GM23338 (cell line): ENCODE measurements at regions not wholly inside any gene's neighbourhood (a gene's known extent, or its start where the extent isn't known, plus 50 kb on each side); places are given as distances from the start of the nearest gene placed in this dataset.
"Not testable (repeated sequence)": the region's sequence is repeated elsewhere in the genome, so short reads cannot be mapped to it uniquely, and the experiment has no call there.

Source experiments
- CREB1 ChIP-seq: fragments of 250-450 bp; sonication (Bioruptor Pico); IDR thresholded peaks from 2 replicates; pipeline ENCODE4 v1.5.0; 2020; ENCODE audit warnings: low read depth, mild to moderate bottlenecking, moderate library complexity
- CTCF ChIP-seq, 2 experiments: fragments of 200-600 bp in 1 of 2; sonication (generic) in 1 of 2; conservative IDR thresholded peaks; 2 replicates each; pipeline versions ENCODE4 v1.5.1 to v1.6.1; 2016 to 2017; ENCODE audit warnings: antibody characterized with exemption in 2 of 2, low read depth in 2 of 2, mild to moderate bottlenecking in 2 of 2, moderate library complexity in 1 of 2
- ETS1 ChIP-seq: IDR thresholded peaks from 2 replicates; pipeline ENCODE4 v1.6.1; 2016; ENCODE audit warnings: antibody characterized with exemption
- EZH2 ChIP-seq: fragments of 200-600 bp; sonication (generic); IDR thresholded peaks from one replicate; pipeline ENCODE4 v1.8.0; 2017; ENCODE audit warnings: antibody characterized with exemption, mild to moderate bottlenecking, low read depth; ENCODE audit not compliant: unreplicated experiment
- EZH2phosphoT487 ChIP-seq: fragments of 200-600 bp; sonication (generic); IDR thresholded peaks from one replicate; pipeline ENCODE4 v1.8.1; 2018; ENCODE audit warnings: antibody characterized with exemption; ENCODE audit not compliant: unreplicated experiment
- JUNB ChIP-seq: IDR thresholded peaks from one replicate; pipeline ENCODE4 v1.6.1; 2016; ENCODE audit warnings: antibody characterized with exemption; ENCODE audit not compliant: unreplicated experiment
- NANOG ChIP-seq: IDR thresholded peaks from 2 replicates; pipeline ENCODE4 v1.6.1; 2016; ENCODE audit warnings: antibody characterized with exemption, borderline replicate concordance
- POLR2AphosphoS5 ChIP-seq: IDR thresholded peaks from 2 replicates; pipeline ENCODE4 v1.6.1; 2016; ENCODE audit warnings: antibody characterized with exemption, low read depth
- REST ChIP-seq: IDR thresholded peaks from one replicate; pipeline ENCODE4 v1.6.1; 2018; ENCODE audit warnings: antibody characterized with exemption; ENCODE audit not compliant: unreplicated experiment
- STAT1 ChIP-seq: IDR thresholded peaks from one replicate; pipeline ENCODE4 v1.6.1; 2016; ENCODE audit warnings: antibody characterized with exemption; ENCODE audit not compliant: unreplicated experiment
- ZNF114 ChIP-seq: fragments of 250-450 bp; sonication (Bioruptor Pico); IDR thresholded peaks from 2 replicates; pipeline ENCODE4 v1.5.0; 2020; ENCODE audit warnings: mild to moderate bottlenecking, moderate library complexity
- ZNF331 ChIP-seq: fragments of 250-450 bp; sonication (Bioruptor Pico); IDR thresholded peaks from 2 replicates; pipeline ENCODE4 v1.5.0; 2020; ENCODE audit warnings: low read depth, mild to moderate bottlenecking, moderate library complexity
- ZNF462 ChIP-seq: fragments of 250-450 bp; sonication (Bioruptor Pico); IDR thresholded peaks from 2 replicates; pipeline ENCODE4 v1.5.0; 2020; ENCODE audit warnings: mild to moderate bottlenecking, moderate library complexity

GRCh38 chrX:128383846-128384245 lies 331.6 kb upstream of the ACTRT1 start:
- TF ChIP-seq CTCF (conservative IDR thresholded peaks at IDR 0.05; ENCODE audit: low read depth in 2 of 2); ETS1; REST; POLR2AphosphoS5; EZH2; NANOG; ZNF331 (CRISPR knock-in tag); EZH2phosphoT487; ZNF114 (CRISPR knock-in tag); CREB1 (CRISPR knock-in tag); JUNB; STAT1; ZNF462 (CRISPR knock-in tag): not testable (repeated sequence)
